GM19397 (cell line): ENCODE measurements at regions not wholly inside any gene's neighbourhood (a gene's known extent, or its start where the extent isn't known, plus 50 kb on each side); places are given as distances from the start of the nearest gene placed in this dataset.
"Not testable (repeated sequence)": the region's sequence is repeated elsewhere in the genome, so short reads cannot be mapped to it uniquely, and the experiment has no call there.

Source experiments
- ATAC-seq: cut with Tn5 transposase; IDR thresholded peaks from one replicate; pipeline ENCODE4 v1.9.1; 2021; ENCODE audit warnings: mild to moderate bottlenecking, moderate library complexity; ENCODE audit not compliant: unreplicated experiment

- no peak for ATAC-seq
Observed at GRCh38 chr4:38411981-38412536, 251.9 kb upstream of the KLF3 start.

GRCh38 chr4:38413524-38414341 is 250.3 kb upstream of the KLF3 start:
- ATAC-seq = no peak

- no peak for ATAC-seq
Observed at GRCh38 chr4:38414410-38414809, 249.6 kb upstream of the KLF3 start.

GRCh38 chr4:38415682-38416081 is 248.3 kb upstream of the KLF3 start:
- ATAC-seq = no peak

- no peak for ATAC-seq
Observed at GRCh38 chr4:38416450-38417014, 247.5 kb upstream of the KLF3 start.

- ATAC-seq = not testable (repeated sequence)
Observed at GRCh38 chr4:38420254-38420653, 243.7 kb upstream of the KLF3 start.

- no peak for ATAC-seq
Observed at GRCh38 chr4:38422850-38423249, 241.1 kb upstream of the KLF3 start.

GRCh38 chr4:38424151-38424871 is 239.7 kb upstream of the KLF3 start:
- ATAC-seq = no peak

- ATAC-seq = no peak
Observed at GRCh38 chr4:38426532-38426931, 237.5 kb upstream of the KLF3 start.

- ATAC-seq = no peak
Observed at GRCh38 chr4:38430841-38431240, 233.2 kb upstream of the KLF3 start.

- ATAC-seq = no peak
Observed at GRCh38 chr4:38442073-38442788, 221.8 kb upstream of the KLF3 start.

- no peak for ATAC-seq
Observed at GRCh38 chr4:38449506-38450174, 214.4 kb upstream of the KLF3 start.

GRCh38 chr4:38452009-38452408 is 212.0 kb upstream of the KLF3 start:
- ATAC-seq = no peak

GRCh38 chr4:38452542-38452941 is 211.5 kb upstream of the KLF3 start:
- ATAC-seq = no peak

- ATAC-seq = no peak
Observed at GRCh38 chr4:38453253-38453881, 210.6 kb upstream of the KLF3 start.

- ATAC-seq = no peak
Observed at GRCh38 chr4:38454284-38454683, 209.7 kb upstream of the KLF3 start.

GRCh38 chr4:38455092-38455862 is 208.7 kb upstream of the KLF3 start:
- ATAC-seq = no peak

- ATAC-seq = no peak
Observed at GRCh38 chr4:38456096-38456495, 207.9 kb upstream of the KLF3 start.

GRCh38 chr4:38461342-38461741 is 202.7 kb upstream of the KLF3 start:
- no peak for ATAC-seq
